ENCODE measurements at regions not wholly inside any gene's neighbourhood (a gene's known extent, or its start where the extent isn't known, plus 50 kb on each side); places are given as distances from the start of the nearest gene placed in this dataset.

- TF ChIP-seq, protein P1, sequence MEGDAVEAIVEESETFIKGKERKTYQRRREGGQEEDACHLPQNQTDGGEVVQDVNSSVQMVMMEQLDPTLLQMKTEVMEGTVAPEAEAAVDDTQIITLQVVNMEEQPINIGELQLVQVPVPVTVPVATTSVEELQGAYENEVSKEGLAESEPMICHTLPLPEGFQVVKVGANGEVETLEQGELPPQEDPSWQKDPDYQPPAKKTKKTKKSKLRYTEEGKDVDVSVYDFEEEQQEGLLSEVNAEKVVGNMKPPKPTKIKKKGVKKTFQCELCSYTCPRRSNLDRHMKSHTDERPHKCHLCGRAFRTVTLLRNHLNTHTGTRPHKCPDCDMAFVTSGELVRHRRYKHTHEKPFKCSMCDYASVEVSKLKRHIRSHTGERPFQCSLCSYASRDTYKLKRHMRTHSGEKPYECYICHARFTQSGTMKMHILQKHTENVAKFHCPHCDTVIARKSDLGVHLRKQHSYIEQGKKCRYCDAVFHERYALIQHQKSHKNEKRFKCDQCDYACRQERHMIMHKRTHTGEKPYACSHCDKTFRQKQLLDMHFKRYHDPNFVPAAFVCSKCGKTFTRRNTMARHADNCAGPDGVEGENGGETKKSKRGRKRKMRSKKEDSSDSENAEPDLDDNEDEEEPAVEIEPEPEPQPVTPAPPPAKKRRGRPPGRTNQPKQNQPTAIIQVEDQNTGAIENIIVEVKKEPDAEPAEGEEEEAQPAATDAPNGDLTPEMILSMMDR (IDR thresholded peaks at IDR 0.05) = no peak
- no peak for TF ChIP-seq POLR2A (IDR thresholded peaks at IDR 0.05)
Observed at GRCh38 chr18:24817587-24818371, 357.3 kb downstream of the HRH4 start.

All from testis (tissue), 2 donors.